WI38 (cell line): ENCODE measurements at regions not wholly inside any gene's neighbourhood (a gene's known extent, or its start where the extent isn't known, plus 50 kb on each side); places are given as distances from the start of the nearest gene placed in this dataset.

Experiments used
- H3K4me3 ChIP-seq: 2 replicates; pipeline ENCODE4 v1.5.1; 2011; ENCODE audit warnings: low read depth, mild to moderate bottlenecking, control low read depth, low read length
- CTCF ChIP-seq: IDR thresholded peaks from 2 replicates; pipeline ENCODE4 v1.5.1; 2012; ENCODE audit warnings: low read depth, mild to moderate bottlenecking, control low read depth, low read length

GRCh38 chr18:72605376-72605775 lies 61.2 kb upstream of the CBLN2 start:
- TF ChIP-seq CTCF = no peak
- H3K4me3 ChIP-seq = no peak overlapping the region

GRCh38 chr18:72601944-72602343 lies 57.8 kb upstream of the CBLN2 start:
- no peak for TF ChIP-seq CTCF
- H3K4me3 ChIP-seq = no peak overlapping the region

GRCh38 chr18:72601481-72601880 lies 57.3 kb upstream of the CBLN2 start:
- no peak overlapping the region for H3K4me3 ChIP-seq
- no peak for TF ChIP-seq CTCF
